Cardiac muscle cell (in vitro differentiated cells and primary cell): ENCODE measurements at regions not wholly inside any gene's neighbourhood (a gene's known extent, or its start where the extent isn't known, plus 50 kb on each side); places are given as distances from the start of the nearest gene placed in this dataset.
"Not testable (repeated sequence)": the region's sequence is repeated elsewhere in the genome, so short reads cannot be mapped to it uniquely, and the experiment has no call there.

Experiments used
- DNase-seq, 2 donors: peaks; one replicate each; pipeline versions ENCODE4 v3.0.0 to v3.0.0-alpha.2; 2010 to 2017; ENCODE audit warnings: low read depth in 1 of 2, low spot score in 1 of 2
- H3K27ac ChIP-seq: fragments of 200-600 bp; sonication (generic); 2 replicates; pipeline ENCODE4 v1.5.1; 2016
- H3K27me3 ChIP-seq: fragments of 200-600 bp; sonication (generic); 2 replicates; pipeline ENCODE4 v1.6.0; 2016; ENCODE audit warnings: control low read depth
- H3K36me3 ChIP-seq: fragments of 200-600 bp; sonication (generic); 2 replicates; pipeline ENCODE4 v1.5.1; 2016; ENCODE audit warnings: control low read depth
- H3K4me1 ChIP-seq: fragments of 200-600 bp; sonication (generic); 2 replicates; pipeline ENCODE4 v1.8.1; 2017; ENCODE audit warnings: low read depth, mild to moderate bottlenecking, mixed run types
- H3K4me3 ChIP-seq: fragments of 200-600 bp; sonication (generic); 2 replicates; pipeline ENCODE4 v1.5.1; 2016; ENCODE audit warnings: mild to moderate bottlenecking
- H3K9me3 ChIP-seq: fragments of 200-600 bp; sonication (generic); 2 replicates; pipeline ENCODE4 v1.5.1; 2017; ENCODE audit warnings: low read depth, mild to moderate bottlenecking, control low read depth
- CTCF ChIP-seq: IDR thresholded peaks from 2 replicates; pipeline ENCODE4 v1.5.1; 2012; ENCODE audit warnings: low read depth, mild to moderate bottlenecking, low read length

DNA sequence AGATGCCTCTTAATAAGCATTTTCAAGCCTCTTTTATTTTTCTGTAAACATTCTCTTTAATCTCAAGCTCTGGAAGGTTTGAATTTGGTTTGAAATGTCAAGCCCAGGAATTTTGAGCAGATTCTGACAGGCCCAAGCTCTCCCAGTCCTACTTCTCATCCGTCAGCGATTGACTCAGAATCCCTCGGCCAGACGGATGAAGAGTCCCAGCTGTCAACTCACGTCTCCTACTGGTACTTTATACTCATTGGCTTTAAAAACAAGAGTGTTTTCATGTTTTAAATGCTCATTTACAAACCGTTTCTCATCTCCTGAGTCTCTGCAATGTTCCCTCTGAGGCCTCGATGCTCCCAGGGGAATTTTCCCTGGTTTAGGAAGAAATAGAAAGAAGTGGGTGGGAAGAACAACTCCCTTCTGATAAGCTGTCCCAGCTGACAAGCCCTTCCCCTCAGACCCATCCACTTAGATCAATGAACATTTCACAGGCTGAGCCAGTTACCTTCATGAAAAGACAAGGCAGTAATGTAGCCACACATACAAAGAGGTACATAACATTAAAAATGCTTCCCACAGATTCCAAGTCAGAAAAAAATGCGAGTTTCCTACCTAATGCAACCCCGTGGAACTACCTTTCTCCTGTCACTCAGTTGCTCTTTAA is 478.2 kb upstream of the DPH6 start:
- H3K4me3 ChIP-seq: no peak overlapping the region
- peaks cover 9% of the 10 kb centered on the region for H3K4me1 ChIP-seq
- no peaks in the 10 kb centered on the region for H3K36me3 ChIP-seq
- DNase-seq: peak in 1 of 2 donors; percentile 62
- no peaks in the 10 kb centered on the region for H3K27me3 ChIP-seq
- H3K9me3 ChIP-seq: no peaks in the 10 kb centered on the region
- H3K27ac ChIP-seq: no peak overlapping the region
- TF ChIP-seq CTCF: no peak

GRCh38 chr15:36026627-36027283 is 480.8 kb upstream of the DPH6 start:
- no peak overlapping the region for H3K27ac ChIP-seq
- H3K9me3 ChIP-seq: no peaks in the 10 kb centered on the region
- H3K36me3 ChIP-seq: no peaks in the 10 kb centered on the region
- DNase-seq: no peak
- H3K4me1 ChIP-seq: peaks cover 9% of the 10 kb centered on the region
- no peak overlapping the region for H3K4me3 ChIP-seq
- no peak for TF ChIP-seq CTCF
- no peaks in the 10 kb centered on the region for H3K27me3 ChIP-seq

DNA sequence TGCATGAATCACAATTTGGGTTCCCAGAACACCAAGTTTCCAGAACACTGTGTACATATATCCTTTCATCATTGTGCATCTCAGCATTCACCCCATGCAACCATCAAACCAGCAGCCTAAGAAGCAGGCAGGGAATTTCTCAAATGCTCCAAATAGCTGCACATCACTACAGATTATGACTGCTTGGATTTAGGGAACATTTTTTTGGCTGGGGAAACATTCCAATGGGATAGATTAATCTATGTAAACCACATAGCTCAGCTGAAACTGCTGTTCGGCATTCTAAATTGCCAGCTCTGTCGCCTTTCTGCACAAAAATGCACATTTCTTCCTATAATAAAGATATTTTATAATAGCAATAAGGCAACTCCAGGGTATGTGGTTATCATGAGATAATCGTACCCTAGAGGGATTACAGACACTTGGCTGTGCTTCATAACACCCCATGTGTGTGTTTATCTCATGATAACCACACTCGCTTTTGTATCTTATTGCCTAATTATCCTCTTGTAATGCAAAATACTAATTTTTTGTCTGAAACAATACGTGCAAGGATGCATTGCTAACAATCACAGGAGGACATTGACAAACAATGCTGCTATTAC is 483.7 kb upstream of the DPH6 start:
- H3K36me3 ChIP-seq: no peaks in the 10 kb centered on the region
- H3K4me1 ChIP-seq: no peaks in the 10 kb centered on the region
- TF ChIP-seq CTCF: no peak
- no peak overlapping the region for H3K27ac ChIP-seq
- no peak overlapping the region for H3K4me3 ChIP-seq
- H3K27me3 ChIP-seq: no peaks in the 10 kb centered on the region
- DNase-seq: peak in 1 of 2 donors; percentile 88
- H3K9me3 ChIP-seq: no peaks in the 10 kb centered on the region

DNA sequence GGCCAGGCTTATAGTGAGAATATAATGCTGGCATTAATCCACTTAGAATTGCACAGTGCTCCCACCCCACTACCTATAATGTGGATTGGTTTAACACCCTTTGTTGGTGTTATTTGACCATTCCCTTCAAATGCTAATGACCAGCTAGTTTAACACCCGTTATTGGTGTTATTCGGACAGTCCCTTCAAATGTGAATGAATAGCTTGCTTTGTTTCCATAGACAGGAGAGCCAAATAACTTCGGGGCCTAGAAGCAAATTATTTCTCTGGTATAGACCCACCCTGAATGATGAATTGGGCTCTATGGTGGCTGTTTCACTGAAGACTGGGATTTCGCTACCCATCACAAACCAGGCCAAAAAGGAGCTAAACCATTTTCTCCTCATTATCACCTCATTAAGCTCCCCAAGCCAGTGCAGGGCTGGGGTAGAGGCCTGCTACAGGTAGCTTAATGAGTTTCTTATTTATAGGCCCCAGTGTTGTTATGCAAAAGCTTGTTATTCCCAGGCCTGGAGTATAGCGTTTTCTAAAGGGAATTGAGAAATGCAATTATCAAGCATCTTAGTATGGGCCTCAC is 494.1 kb upstream of the DPH6 start:
- H3K36me3 ChIP-seq: no peaks in the 10 kb centered on the region
- no peak overlapping the region for H3K4me3 ChIP-seq
- TF ChIP-seq CTCF: no peak
- H3K27me3 ChIP-seq: no peaks in the 10 kb centered on the region
- no peaks in the 10 kb centered on the region for H3K9me3 ChIP-seq
- DNase-seq: no peak
- H3K27ac ChIP-seq: no peak overlapping the region
- H3K4me1 ChIP-seq: no peaks in the 10 kb centered on the region

- H3K27ac ChIP-seq, H3K27me3 ChIP-seq, H3K36me3 ChIP-seq, DNase-seq, H3K4me3 ChIP-seq, H3K9me3 ChIP-seq, H3K4me1 ChIP-seq: not testable (repeated sequence)
Observed at GRCh38 chr15:36047018-36047716, 501.2 kb upstream of the DPH6 start.
